ENCODE measurements at regions not wholly inside any gene's neighbourhood (a gene's known extent, or its start where the extent isn't known, plus 50 kb on each side); places are given as distances from the start of the nearest gene placed in this dataset.

GRCh38 chr3:187922704-187923416, 177.6 kb upstream of the BCL6 start:
- Histone ChIP-seq H3K9ac (no peak overlapping the region), H4K20me1 (no peaks in the 10 kb centered on the region), H3K4me2 (no peak overlapping the region), H3K27ac (no peak overlapping the region), H3K36me3 (peaks cover 0 to 7% (median 0%) of the 10 kb centered on the region in 11 experiments; a peak in 2 of 22 replicates), H3K9me3 (replicated peaks in 1 of 11) (peaks cover 22 to 33% (median 28%) of the 10 kb centered on the region in 11 experiments), H3K4me3 (no peak overlapping the region), H3K4me1 (peaks cover 41 to 48% (median 44%) of the 10 kb centered on the region in 10 experiments), H3K27me3 (no peaks in the 10 kb centered on the region)
- TF ChIP-seq Cebpa-rat (IDR thresholded peaks at IDR 0.05) = no peak

GRCh38 chr3:187924651-187925050, 179.4 kb upstream of the BCL6 start:
- no peak overlapping the region for H3K27ac ChIP-seq
- peaks cover 31 to 41% (median 37%) of the 10 kb centered on the region in 10 experiments for H3K4me1 ChIP-seq
- no peak overlapping the region for H3K4me2 ChIP-seq

GRCh38 chr3:187925326-187925725, 180.1 kb upstream of the BCL6 start:
- TF ChIP-seq Cebpa-rat (IDR thresholded peaks at IDR 0.05) = no peak
- H3K9me3 ChIP-seq (replicated peaks in 1 of 11) = peaks cover 22 to 33% (median 28%) of the 10 kb centered on the region in 11 experiments
- H3K27ac ChIP-seq = no peak overlapping the region
- no peak overlapping the region for H3K9ac ChIP-seq
- no peaks in the 10 kb centered on the region for H4K20me1 ChIP-seq
- H3K36me3 ChIP-seq = peaks cover 0 to 7% (median 0%) of the 10 kb centered on the region in 11 experiments; a peak in 2 of 22 replicates
- no peaks in the 10 kb centered on the region for H3K27me3 ChIP-seq
- no peak overlapping the region for H3K4me2 ChIP-seq
- no peak overlapping the region for H3K4me3 ChIP-seq
- peaks cover 24 to 36% (median 30%) of the 10 kb centered on the region in 10 experiments for H3K4me1 ChIP-seq

More at GRCh38 chr3:187924651-187925050, 179.4 kb upstream of the BCL6 start:
- Histone ChIP-seq H4K20me1 (no peaks in the 10 kb centered on the region), H3K4me3 (no peak overlapping the region), H3K27me3 (no peaks in the 10 kb centered on the region), H3K9ac (no peak overlapping the region), H3K9me3 (replicated peaks in 1 of 11) (peaks cover 22 to 33% (median 28%) of the 10 kb centered on the region in 11 experiments), H3K36me3 (peaks cover 0 to 7% (median 0%) of the 10 kb centered on the region in 11 experiments; a peak in 2 of 22 replicates)
- TF ChIP-seq Cebpa-rat (IDR thresholded peaks at IDR 0.05) = no peak

- peak overlapping the region in 1 of 11 experiments; percentile 19; a peak in 1 of 22 replicates for H3K4me2 ChIP-seq
- no peak for TF ChIP-seq Cebpa-rat (IDR thresholded peaks at IDR 0.05)
- peaks cover 0 to 7% (median 0%) of the 10 kb centered on the region in 11 experiments; a peak in 2 of 22 replicates for H3K36me3 ChIP-seq
- no peaks in the 10 kb centered on the region for H4K20me1 ChIP-seq
- no peak overlapping the region for H3K9ac ChIP-seq
- H3K4me3 ChIP-seq = no peak overlapping the region
- no peak overlapping the region for H3K27ac ChIP-seq
- H3K27me3 ChIP-seq = no peaks in the 10 kb centered on the region
- peaks cover 22 to 33% (median 28%) of the 10 kb centered on the region in 11 experiments for H3K9me3 ChIP-seq (replicated peaks in 1 of 11)
- peaks cover 11 to 23% (median 18%) of the 10 kb centered on the region in 10 experiments for H3K4me1 ChIP-seq
Measured at GRCh38 chr3:187926620-187927019, 181.4 kb upstream of the BCL6 start.

- Histone ChIP-seq H3K36me3 (peaks cover 0 to 7% (median 0%) of the 10 kb centered on the region in 11 experiments; a peak in 2 of 22 replicates), H3K4me1 (peaks cover 7 to 16% (median 13%) of the 10 kb centered on the region in 10 experiments; a peak in 18 of 20 replicates), H3K4me2 (no peak overlapping the region), H4K20me1 (no peaks in the 10 kb centered on the region), H3K4me3 (no peak overlapping the region), H3K9ac (no peak overlapping the region), H3K27ac (no peak overlapping the region), H3K27me3 (no peaks in the 10 kb centered on the region), H3K9me3 (replicated peaks in 1 of 11) (peaks cover 22 to 33% (median 28%) of the 10 kb centered on the region in 11 experiments)
- no peak for TF ChIP-seq Cebpa-rat (IDR thresholded peaks at IDR 0.05)
Measured at GRCh38 chr3:187927565-187927964, 182.3 kb upstream of the BCL6 start.

DNA sequence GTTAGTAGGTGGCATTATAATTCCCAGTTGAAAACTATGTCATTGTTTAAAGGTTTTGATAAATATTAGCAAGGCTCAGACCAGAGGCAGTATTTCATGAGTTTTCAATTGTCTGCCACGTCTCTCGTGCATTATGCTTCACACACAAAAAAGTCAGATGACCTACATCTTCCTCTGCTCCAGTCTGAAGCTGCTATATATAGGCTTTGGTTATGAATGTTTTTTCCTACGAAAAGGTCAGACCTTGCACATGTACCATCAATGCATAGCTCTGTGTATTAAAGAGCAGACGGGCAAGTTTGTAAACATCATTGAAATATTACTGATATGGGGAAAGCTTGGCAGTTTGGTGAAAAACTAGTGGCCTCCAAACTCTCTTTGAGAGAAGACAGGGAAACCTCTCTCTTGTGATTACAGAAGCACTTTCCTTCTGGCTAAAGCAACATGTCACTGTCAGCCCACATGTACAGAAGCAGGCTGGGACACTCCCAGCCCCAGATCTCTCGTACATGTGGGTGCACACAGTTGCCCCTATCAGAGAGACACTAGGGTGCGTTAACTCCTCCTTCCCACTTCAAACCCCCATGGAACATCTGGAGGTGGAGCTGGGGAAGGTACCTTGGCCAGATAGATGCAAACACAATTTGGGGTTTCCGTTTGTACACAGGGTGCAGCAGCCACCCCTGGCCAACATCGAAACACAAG, 184.0 kb upstream of the BCL6 start:
- H3K9me3 ChIP-seq (replicated peaks in 1 of 11) = peaks cover 13 to 19% (median 17%) of the 10 kb centered on the region in 11 experiments
- H4K20me1 ChIP-seq = no peaks in the 10 kb centered on the region
- no peak overlapping the region for H3K27ac ChIP-seq
- peaks cover 7 to 16% (median 13%) of the 10 kb centered on the region in 10 experiments; a peak in 18 of 20 replicates for H3K4me1 ChIP-seq
- no peak overlapping the region for H3K9ac ChIP-seq
- no peaks in the 10 kb centered on the region for H3K27me3 ChIP-seq
- H3K4me3 ChIP-seq = no peak overlapping the region
- TF ChIP-seq Cebpa-rat (IDR thresholded peaks at IDR 0.05) = no peak
- peak overlapping the region in 10 of 11 experiments; percentile 3 to 57 (median 39); a peak in 17 of 22 replicates for H3K4me2 ChIP-seq
- H3K36me3 ChIP-seq = peaks cover 0 to 6% (median 0%) of the 10 kb centered on the region in 11 experiments; a peak in 2 of 22 replicates

GRCh38 chr3:187930021-187930420, 184.8 kb upstream of the BCL6 start:
- Histone ChIP-seq H3K4me3 (no peak overlapping the region), H3K9ac (no peak overlapping the region), H3K27ac (no peak overlapping the region), H3K4me2 (no peak overlapping the region), H3K27me3 (no peaks in the 10 kb centered on the region), H3K36me3 (no peaks in the 10 kb centered on the region), H4K20me1 (no peaks in the 10 kb centered on the region), H3K9me3 (replicated peaks in 1 of 11) (peaks cover 5 to 12% (median 9%) of the 10 kb centered on the region in 11 experiments; a peak in 21 of 22 replicates), H3K4me1 (peaks cover 10 to 23% (median 17%) of the 10 kb centered on the region in 10 experiments)
- TF ChIP-seq Cebpa-rat (IDR thresholded peaks at IDR 0.05) = no peak

- Histone ChIP-seq H3K9ac (no peak overlapping the region), H4K20me1 (no peaks in the 10 kb centered on the region), H3K4me2 (no peak overlapping the region), H3K27me3 (no peaks in the 10 kb centered on the region), H3K36me3 (no peaks in the 10 kb centered on the region), H3K4me1 (peaks cover 21 to 34% (median 28%) of the 10 kb centered on the region in 10 experiments), H3K9me3 (replicated peaks in 1 of 11) (peaks cover 0 to under 1% (median 0%) of the 10 kb centered on the region in 11 experiments; a peak in 5 of 22 replicates), H3K27ac (no peak overlapping the region), H3K4me3 (no peak overlapping the region)
- TF ChIP-seq Cebpa-rat (IDR thresholded peaks at IDR 0.05) = no peak
Measured at GRCh38 chr3:187931101-187931500, 185.8 kb upstream of the BCL6 start.

GRCh38 chr3:187931770-187932278, 186.6 kb upstream of the BCL6 start:
- Histone ChIP-seq H3K4me2 (no peak overlapping the region), H3K9ac (no peak overlapping the region), H4K20me1 (no peaks in the 10 kb centered on the region), H3K4me1 (peaks cover 27 to 41% (median 32%) of the 10 kb centered on the region in 10 experiments), H3K27ac (no peak overlapping the region), H3K9me3 (replicated peaks in 1 of 11) (no peaks in the 10 kb centered on the region; a peak in 2 of 22 replicates), H3K27me3 (no peaks in the 10 kb centered on the region), H3K4me3 (no peak overlapping the region), H3K36me3 (no peaks in the 10 kb centered on the region)
- no peak for TF ChIP-seq Cebpa-rat (IDR thresholded peaks at IDR 0.05)
